WERI-Rb-1 (cell line): ENCODE measurements at regions not wholly inside any gene's neighbourhood (a gene's known extent, or its start where the extent isn't known, plus 50 kb on each side); places are given as distances from the start of the nearest gene placed in this dataset.

Experiments
- DNase-seq: peaks from one replicate; pipeline ENCODE4 v3.0.0-alpha.2; 2020
- H3K27ac ChIP-seq: fragments of 250-450 bp; sonication (Bioruptor Pico); 2 replicates; pipeline ENCODE4 v1.5.1; 2020; ENCODE audit warnings: mild to moderate bottlenecking, moderate library complexity
- H3K27me3 ChIP-seq: fragments of 250-450 bp; sonication (Bioruptor Pico); 2 replicates; pipeline ENCODE4 v1.5.1; 2021; ENCODE audit warnings: mild to moderate bottlenecking, low read depth, moderate library complexity; ENCODE audit not compliant: insufficient read depth, severe bottlenecking
- H3K36me3 ChIP-seq: fragments of 250-450 bp; sonication (Bioruptor Pico); 2 replicates; pipeline ENCODE4 v1.5.1; 2020; ENCODE audit warnings: mild to moderate bottlenecking, moderate library complexity
- H3K4me3 ChIP-seq: 2 replicates; pipeline ENCODE4 v1.5.1; 2011; ENCODE audit warnings: low read depth, mild to moderate bottlenecking, control low read depth, low read length
- H3K9me3 ChIP-seq: fragments of 250-450 bp; sonication (Bioruptor Pico); 2 replicates; pipeline ENCODE4 v1.5.1; 2021; ENCODE audit warnings: mild to moderate bottlenecking, moderate library complexity; ENCODE audit not compliant: severe bottlenecking
- TF ChIP-seq, protein P1 (sequence below): IDR thresholded peaks from 2 replicates; pipeline ENCODE4 v1.5.1; 2011; ENCODE audit warnings: low read depth, mild to moderate bottlenecking, control low read depth, inconsistent platforms, low read length

DNA sequence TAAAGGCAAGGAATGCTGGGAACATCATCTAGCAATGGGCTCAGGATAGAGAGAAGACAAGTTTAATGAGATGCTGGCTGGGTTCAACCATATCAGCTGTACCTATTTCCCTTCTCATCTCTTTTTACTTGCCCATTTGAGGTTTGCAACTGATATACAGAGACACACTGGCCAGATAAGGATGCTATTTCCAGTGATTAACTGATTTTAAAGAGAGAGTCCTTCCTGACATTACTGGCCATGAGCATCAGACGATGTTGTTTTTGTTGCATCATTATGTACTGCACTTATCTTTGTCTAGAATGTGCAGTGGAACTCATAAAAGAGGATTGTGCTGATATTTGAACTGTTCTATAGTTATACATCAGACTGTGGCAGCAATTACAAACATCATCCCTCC lies 252.7 kb downstream of the BTBD3 start:
- H3K9me3 ChIP-seq: peaks cover 5% of the 10 kb centered on the region
- H3K27me3 ChIP-seq: no peaks in the 10 kb centered on the region
- no peak overlapping the region for H3K4me3 ChIP-seq
- TF ChIP-seq, protein P1, sequence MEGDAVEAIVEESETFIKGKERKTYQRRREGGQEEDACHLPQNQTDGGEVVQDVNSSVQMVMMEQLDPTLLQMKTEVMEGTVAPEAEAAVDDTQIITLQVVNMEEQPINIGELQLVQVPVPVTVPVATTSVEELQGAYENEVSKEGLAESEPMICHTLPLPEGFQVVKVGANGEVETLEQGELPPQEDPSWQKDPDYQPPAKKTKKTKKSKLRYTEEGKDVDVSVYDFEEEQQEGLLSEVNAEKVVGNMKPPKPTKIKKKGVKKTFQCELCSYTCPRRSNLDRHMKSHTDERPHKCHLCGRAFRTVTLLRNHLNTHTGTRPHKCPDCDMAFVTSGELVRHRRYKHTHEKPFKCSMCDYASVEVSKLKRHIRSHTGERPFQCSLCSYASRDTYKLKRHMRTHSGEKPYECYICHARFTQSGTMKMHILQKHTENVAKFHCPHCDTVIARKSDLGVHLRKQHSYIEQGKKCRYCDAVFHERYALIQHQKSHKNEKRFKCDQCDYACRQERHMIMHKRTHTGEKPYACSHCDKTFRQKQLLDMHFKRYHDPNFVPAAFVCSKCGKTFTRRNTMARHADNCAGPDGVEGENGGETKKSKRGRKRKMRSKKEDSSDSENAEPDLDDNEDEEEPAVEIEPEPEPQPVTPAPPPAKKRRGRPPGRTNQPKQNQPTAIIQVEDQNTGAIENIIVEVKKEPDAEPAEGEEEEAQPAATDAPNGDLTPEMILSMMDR: no peak
- no peak for DNase-seq
- H3K27ac ChIP-seq: no peak overlapping the region
- no peaks in the 10 kb centered on the region for H3K36me3 ChIP-seq

DNA sequence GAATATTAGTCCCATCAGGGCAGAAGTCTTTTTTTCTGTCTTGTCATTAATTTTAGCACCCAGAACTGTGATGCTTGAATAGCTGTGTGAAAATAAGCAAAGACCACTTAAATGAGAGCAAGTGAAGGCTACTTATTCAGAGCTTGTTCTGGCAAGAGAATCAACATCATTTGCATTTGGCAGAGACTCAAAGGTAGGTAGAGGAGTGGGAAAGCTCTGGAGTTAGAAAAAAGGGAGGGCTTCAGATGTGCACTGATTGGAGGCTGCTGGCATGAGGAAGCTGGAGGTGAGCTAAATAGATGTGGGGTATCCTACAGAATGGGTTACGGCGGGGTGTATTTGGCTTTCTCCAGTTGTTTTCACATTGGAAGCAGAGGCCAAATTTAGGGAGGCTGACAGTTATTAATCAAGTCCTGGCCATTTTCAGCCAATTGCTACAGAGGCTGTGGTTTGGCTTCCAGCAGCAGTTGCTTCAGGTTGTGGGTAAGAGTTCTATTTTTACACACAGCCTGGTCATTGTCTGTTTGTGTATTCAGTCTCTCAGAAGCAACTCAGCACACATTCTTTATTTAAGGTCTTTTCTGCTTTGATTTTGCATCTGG lies 254.3 kb downstream of the BTBD3 start:
- TF ChIP-seq, protein P1: no peak
- Histone ChIP-seq H3K9me3 (peaks cover 5% of the 10 kb centered on the region), H3K36me3 (no peaks in the 10 kb centered on the region), H3K4me3 (no peak overlapping the region), H3K27me3 (no peaks in the 10 kb centered on the region), H3K27ac (no peak overlapping the region)
- DNase-seq: no peak

DNA sequence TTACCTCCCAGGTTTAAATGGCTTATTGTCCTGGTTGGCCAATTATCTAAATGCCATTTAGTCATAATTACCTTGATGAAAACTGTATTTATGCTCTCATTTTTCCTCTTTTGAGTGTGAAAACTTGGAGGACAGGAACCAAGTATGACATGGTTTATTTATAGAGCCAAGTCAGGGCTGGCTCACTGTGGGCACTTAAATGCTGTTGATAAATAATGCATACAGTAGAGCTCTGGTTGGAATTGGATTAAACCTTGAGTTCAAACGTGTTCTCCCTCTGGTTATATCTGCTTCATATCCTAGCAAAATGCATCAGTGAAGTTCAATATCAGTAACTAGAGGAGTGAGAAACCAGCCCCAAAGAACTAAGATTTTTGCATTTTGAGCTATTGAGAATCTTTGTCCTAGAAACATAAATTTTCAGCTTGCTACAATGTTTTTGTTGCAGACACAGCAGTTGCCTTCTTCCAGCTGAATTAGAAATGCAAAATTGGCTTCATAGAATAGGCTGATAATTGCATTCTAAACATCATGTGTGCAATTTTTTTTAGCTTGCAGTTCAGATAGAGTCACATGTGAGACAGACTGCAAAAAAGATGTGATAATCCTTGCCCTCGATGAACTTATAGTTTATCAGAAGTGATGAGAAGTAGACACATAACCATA lies 255.8 kb downstream of the BTBD3 start:
- no peak overlapping the region for H3K4me3 ChIP-seq
- no peaks in the 10 kb centered on the region for H3K9me3 ChIP-seq
- H3K36me3 ChIP-seq: no peaks in the 10 kb centered on the region
- H3K27ac ChIP-seq: no peak overlapping the region
- TF ChIP-seq, protein P1: no peak
- H3K27me3 ChIP-seq: no peaks in the 10 kb centered on the region
- no peak for DNase-seq

DNA sequence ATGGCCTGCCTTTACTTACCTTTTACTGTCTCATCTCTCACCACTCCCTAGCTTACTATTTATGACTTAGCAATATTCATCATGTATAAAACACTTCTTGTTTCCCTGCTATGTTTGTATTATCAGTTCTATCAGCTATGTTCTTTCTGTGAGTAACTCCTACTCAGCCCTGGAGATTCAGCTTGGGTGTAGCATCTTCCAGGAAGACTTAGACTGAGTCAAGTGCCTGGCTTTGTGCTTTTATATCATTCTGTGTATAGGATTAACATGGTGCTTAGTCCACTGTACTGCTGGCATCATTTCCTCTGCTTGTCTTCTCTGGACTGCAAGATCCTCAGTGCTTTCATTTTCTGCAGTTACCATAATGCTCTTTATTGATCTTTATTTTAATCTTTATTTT lies 257.8 kb downstream of the BTBD3 start:
- no peaks in the 10 kb centered on the region for H3K9me3 ChIP-seq
- H3K27ac ChIP-seq: no peak overlapping the region
- H3K4me3 ChIP-seq: no peak overlapping the region
- DNase-seq: no peak
- H3K36me3 ChIP-seq: no peaks in the 10 kb centered on the region
- no peaks in the 10 kb centered on the region for H3K27me3 ChIP-seq
- TF ChIP-seq, protein P1: no peak

DNA sequence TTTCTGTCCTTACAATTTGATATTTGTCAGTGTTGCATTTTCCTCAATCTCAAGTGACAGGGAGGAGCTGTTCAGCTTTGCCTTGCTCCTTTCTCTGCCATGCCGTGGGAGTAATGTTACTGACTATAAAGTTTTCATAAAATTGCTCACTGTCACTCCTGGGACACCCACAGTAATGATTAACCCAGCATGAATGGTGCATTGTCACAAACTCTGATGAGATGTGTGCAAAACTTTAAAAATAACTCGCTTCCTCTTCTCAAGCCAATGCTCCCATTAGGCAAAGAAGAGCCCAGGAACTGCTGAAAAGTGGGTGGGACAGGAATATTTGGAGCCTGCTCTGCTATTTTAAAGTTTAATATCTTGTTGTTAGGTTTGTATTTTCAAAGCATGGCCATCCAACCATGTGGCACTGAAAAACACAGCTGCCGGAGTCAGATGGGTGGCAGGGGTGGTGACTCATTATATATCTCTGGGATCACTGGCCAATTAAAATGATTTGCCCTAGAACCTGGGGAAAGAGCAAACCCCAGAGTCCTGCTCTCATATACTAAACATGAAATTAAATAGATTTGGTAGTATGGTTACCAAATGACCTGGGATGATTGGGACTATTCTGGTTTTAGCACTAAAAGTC lies 260.1 kb downstream of the BTBD3 start:
- DNase-seq: no peak
- no peak overlapping the region for H3K27ac ChIP-seq
- TF ChIP-seq, protein P1: no peak
- H3K9me3 ChIP-seq: no peaks in the 10 kb centered on the region
- no peaks in the 10 kb centered on the region for H3K36me3 ChIP-seq
- no peaks in the 10 kb centered on the region for H3K27me3 ChIP-seq
- H3K4me3 ChIP-seq: no peak overlapping the region
